H1 (cell line): ENCODE measurements at regions not wholly inside any gene's neighbourhood (a gene's known extent, or its start where the extent isn't known, plus 50 kb on each side); places are given as distances from the start of the nearest gene placed in this dataset.

Experiments used
- CTCF ChIA-PET: fragments of 300-600 bp; sonication (Branson Sonifier 250); formaldehyde crosslinking; loops from one replicate; lab custom pipeline; 2021; ENCODE audit not compliant: partially characterized antibody; lab: Charles Lee
- POLR2A ChIA-PET: fragments of 300-600 bp; sonication (Branson Sonifier 250); formaldehyde crosslinking; loops from one replicate; lab custom pipeline; 2021; ENCODE audit warnings: inconsistent platforms; ENCODE audit not compliant: partially characterized antibody; lab: Charles Lee
- DNase-seq, 2 experiments: peaks; one replicate each; pipeline versions ENCODE4 v3.0.0 to v3.0.0-alpha.2; 2010 to 2022; ENCODE audit warnings: low spot score in 2 of 2, low read depth in 1 of 2, mixed read lengths in 1 of 2
- FAIRE-seq: peaks from 2 replicates; lab custom pipeline; 2011; peaks lifted over from hg19 to GRCh38; lab: Jason Lieb, UNC
- H2AFZ ChIP-seq: 2 replicates; pipeline ENCODE4 v1.8.1; 2012; ENCODE audit warnings: low read length, inconsistent platforms
- H2AK5ac ChIP-seq: 2 replicates; pipeline ENCODE4 v1.6.1; 2013; ENCODE audit warnings: low read depth, low read length
- H2BK120ac ChIP-seq: replicated peaks from 2 replicates; pipeline ENCODE3; 2013; ENCODE audit warnings: low read depth, low read length, inconsistent platforms
- H2BK12ac ChIP-seq: 2 replicates; pipeline ENCODE4 v1.6.1; 2013; ENCODE audit warnings: low read depth, low read length
- H2BK15ac ChIP-seq: 2 replicates; pipeline ENCODE4 v1.6.1; 2013; ENCODE audit warnings: low read length
- H2BK20ac ChIP-seq: 2 replicates; pipeline ENCODE4 v1.6.1; 2013; ENCODE audit warnings: low read length
- H2BK5ac ChIP-seq: 2 replicates; pipeline ENCODE4 v1.6.1; 2013; ENCODE audit warnings: low read depth, low read length
- H3K14ac ChIP-seq: 2 replicates; pipeline ENCODE4 v1.6.1; 2013; ENCODE audit warnings: inconsistent platforms; ENCODE audit not compliant: insufficient read length
- H3K18ac ChIP-seq: 2 replicates; pipeline ENCODE4 v1.6.1; 2013; ENCODE audit warnings: low read length; ENCODE audit errors: extremely low read depth
- H3K23ac ChIP-seq: 2 replicates; pipeline ENCODE4 v1.6.1; 2013; ENCODE audit warnings: inconsistent platforms; ENCODE audit not compliant: insufficient read length
- H3K23me2 ChIP-seq: 2 replicates; pipeline ENCODE4 v1.6.1; 2013; ENCODE audit warnings: low read depth, low read length
- H3K27ac ChIP-seq: 2 replicates; pipeline ENCODE4 v1.6.1; 2011; ENCODE audit warnings: low read depth, low read length, inconsistent platforms
- H3K27me3 ChIP-seq, 4 experiments: replicated peaks in 1 of 4; 1 replicate in 1 of 4; 2 replicates in 3 of 4; pipeline versions ENCODE4 v1.6.1 to v1.8.1; 2011 to 2013; ENCODE audit warnings: low read length in 3 of 4, mild to moderate bottlenecking in 3 of 4, inconsistent platforms in 2 of 4, mixed read lengths in 2 of 4, moderate library complexity in 1 of 4; ENCODE audit not compliant: control insufficient read depth in 3 of 4, insufficient read depth in 3 of 4; ENCODE audit errors: extremely low read depth in 1 of 4
- H3K36me3 ChIP-seq, 4 experiments: 2 replicates each; pipeline versions ENCODE4 v1.6.1 to v1.8.1; 2011 to 2013; ENCODE audit warnings: mild to moderate bottlenecking in 4 of 4, low read length in 3 of 4, moderate library complexity in 2 of 4, control low read depth in 1 of 4, inconsistent platforms in 1 of 4; ENCODE audit not compliant: insufficient read depth in 4 of 4, control insufficient read depth in 2 of 4
- H3K4ac ChIP-seq: replicated peaks from 2 replicates; pipeline ENCODE3; 2013; ENCODE audit warnings: low read length, low read depth, mixed read lengths, inconsistent platforms; ENCODE audit not compliant: insufficient read length
- H3K4me1 ChIP-seq, 4 experiments: replicated peaks in 1 of 4; 1 replicate in 1 of 4; 2 replicates in 3 of 4; pipeline versions ENCODE4 v1.6.1 to v1.8.1; 2011 to 2013; ENCODE audit warnings: low read length in 3 of 4, inconsistent platforms in 2 of 4, mixed read lengths in 1 of 4; ENCODE audit not compliant: insufficient read depth in 4 of 4, control insufficient read depth in 3 of 4
- H3K4me2 ChIP-seq, 2 experiments: 2 replicates each; pipeline versions ENCODE4 v1.6.1 to v1.8.1; 2011 to 2013; ENCODE audit warnings: low read depth in 2 of 2, low read length in 2 of 2, control low read depth in 1 of 2, inconsistent platforms in 1 of 2, mild to moderate bottlenecking in 1 of 2; ENCODE audit not compliant: insufficient read depth in 1 of 2
- H3K4me3 ChIP-seq, 4 experiments: fragments of 200-600, 300-600 bp in 1 of 4; sonication (generic), shearing (Covaris generic), sonication (Bioruptor Twin) in 1 of 4; 2 replicates each; pipeline versions ENCODE4 v1.5.1 to v1.8.1; 2011 to 2016; ENCODE audit warnings: low read length in 4 of 4, low read depth in 3 of 4, control low read depth in 2 of 4, inconsistent platforms in 2 of 4, mild to moderate bottlenecking in 2 of 4, mixed read lengths in 1 of 4, moderate library complexity in 1 of 4; ENCODE audit not compliant: insufficient read depth in 2 of 4; ENCODE audit errors: extremely low read depth in 1 of 4
- H3K56ac ChIP-seq: replicated peaks from 2 replicates; pipeline ENCODE3; 2013; ENCODE audit warnings: low read depth, mild to moderate bottlenecking, mixed read lengths, low read length, inconsistent platforms; ENCODE audit not compliant: insufficient read length
- H3K79me1 ChIP-seq: 2 replicates; pipeline ENCODE4 v1.6.1; 2013; ENCODE audit warnings: low read depth, low read length, control low read depth
- H3K79me2 ChIP-seq, 2 experiments: 2 replicates each; pipeline versions ENCODE4 v1.6.1 to v1.8.1; 2012 to 2013; ENCODE audit warnings: low read length in 2 of 2, mild to moderate bottlenecking in 2 of 2, inconsistent platforms in 1 of 2; ENCODE audit not compliant: insufficient read depth in 2 of 2, control insufficient read depth in 1 of 2
- H3K9ac ChIP-seq, 4 experiments: replicated peaks in 1 of 4; 1 replicate in 1 of 4; 2 replicates in 3 of 4; pipeline versions ENCODE4 v1.6.1 to v1.8.1; 2011 to 2013; ENCODE audit warnings: low read depth in 3 of 4, low read length in 3 of 4, control low read depth in 2 of 4, mild to moderate bottlenecking in 2 of 4, moderate library complexity in 2 of 4, inconsistent platforms in 1 of 4; ENCODE audit errors: extremely low read depth in 1 of 4
- H3K9me3 ChIP-seq, 2 experiments: 2 replicates each; pipeline versions ENCODE4 v1.6.1 to v1.8.1; 2012 to 2013; ENCODE audit warnings: mild to moderate bottlenecking in 2 of 2, moderate library complexity in 2 of 2, control low read depth in 1 of 2, inconsistent platforms in 1 of 2, low read depth in 1 of 2, low read length in 1 of 2, mixed read lengths in 1 of 2; ENCODE audit not compliant: insufficient read depth in 2 of 2
- H4K20me1 ChIP-seq, 2 experiments: replicated peaks in 1 of 2; 2 replicates each; pipeline versions ENCODE3 to v1.8.1; 2011 to 2013; ENCODE audit warnings: inconsistent platforms in 2 of 2, low read length in 2 of 2, mild to moderate bottlenecking in 1 of 2; ENCODE audit not compliant: insufficient read depth in 2 of 2, control insufficient read depth in 1 of 2
- H4K5ac ChIP-seq: 2 replicates; pipeline ENCODE4 v1.6.1; 2013; ENCODE audit warnings: low read length, low read depth, mixed read lengths, inconsistent platforms; ENCODE audit not compliant: insufficient read length
- H4K8ac ChIP-seq: 2 replicates; pipeline ENCODE4 v1.8.0; 2013; ENCODE audit warnings: mild to moderate bottlenecking, moderate library complexity, low read length, inconsistent platforms; ENCODE audit not compliant: insufficient read depth; ENCODE audit errors: extremely low read depth
- H4K91ac ChIP-seq: replicated peaks from 2 replicates; pipeline ENCODE3; 2013; ENCODE audit warnings: low read length, mixed read lengths, inconsistent platforms; ENCODE audit not compliant: insufficient read length
- BACH1 ChIP-seq: IDR thresholded peaks from 2 replicates; pipeline ENCODE4 v1.6.1; 2012; ENCODE audit warnings: low read length, improper control_type of control experiment
- BCL11A ChIP-seq, 2 experiments: IDR thresholded peaks; one replicate each; pipeline ENCODE4 v1.6.1; 2011; ENCODE audit warnings: low read depth in 2 of 2, low read length in 2 of 2, mild to moderate bottlenecking in 2 of 2
- CHD1 ChIP-seq: IDR thresholded peaks from 2 replicates; pipeline ENCODE4 v1.6.1; 2012; ENCODE audit warnings: low read depth, low read length, improper control_type of control experiment
- JUN ChIP-seq: IDR thresholded peaks from 2 replicates; pipeline ENCODE4 v1.6.1; 2011; ENCODE audit warnings: low read depth, mild to moderate bottlenecking, improper control_type of control experiment, low read length
- JUND ChIP-seq: IDR thresholded peaks from 2 replicates; pipeline ENCODE4 v1.6.1; 2011; ENCODE audit warnings: mild to moderate bottlenecking, improper control_type of control experiment, low read length
- KDM1A ChIP-seq: fragments of 200-600, 300-600 bp; sonication (generic); IDR thresholded peaks from 2 replicates; pipeline ENCODE4 v1.7.1; 2016; ENCODE audit warnings: mild to moderate bottlenecking, low read length, borderline replicate concordance
- SAP30 ChIP-seq: fragments of 300-600 bp; sonication (generic); IDR thresholded peaks from 2 replicates; pipeline ENCODE4 v1.7.1; 2012; ENCODE audit warnings: low read length, moderate library complexity, mild to moderate bottlenecking, inconsistent platforms; ENCODE audit not compliant: insufficient read depth, insufficient replicate concordance
- SUZ12 ChIP-seq: fragments of 200-600 bp; sonication (generic); IDR thresholded peaks from 2 replicates; pipeline ENCODE4 v1.6.1; 2012; ENCODE audit warnings: mild to moderate bottlenecking, inconsistent platforms, low read length, moderate library complexity, mixed read lengths
- ZNF274 ChIP-seq: IDR thresholded peaks from 2 replicates; pipeline ENCODE4 v1.7.0; 2012; ENCODE audit warnings: low read length, borderline replicate concordance; ENCODE audit errors: extremely low read depth
- WGBS, 2 experiments: shearing (Covaris generic) in 1 of 2; methylation state at CpG; one replicate each; pipeline versions ENCODE4 v1.1.6 to v1.1.7; 2013 to 2015; ENCODE audit warnings: low lambda C conversion rate in 2 of 2, mixed read lengths in 2 of 2, inconsistent platforms in 1 of 2, low coverage in 1 of 2, missing lambda C conversion rate in 1 of 2; ENCODE audit not compliant: insufficient replicate concordance in 2 of 2, insufficient coverage in 1 of 2, insufficient read length in 1 of 2; ENCODE audit errors: extremely low coverage in 1 of 2, missing lambda C conversion rate in 1 of 2; 5-methylcytosine and 5-hydroxymethylcytosine counted together
- TF ChIP-seq, protein P1 (sequence below): IDR thresholded peaks from 2 replicates; pipeline ENCODE4 v1.6.1; 2011; ENCODE audit warnings: low read depth, mild to moderate bottlenecking, low read length; ENCODE audit not compliant: insufficient read depth

DNA sequence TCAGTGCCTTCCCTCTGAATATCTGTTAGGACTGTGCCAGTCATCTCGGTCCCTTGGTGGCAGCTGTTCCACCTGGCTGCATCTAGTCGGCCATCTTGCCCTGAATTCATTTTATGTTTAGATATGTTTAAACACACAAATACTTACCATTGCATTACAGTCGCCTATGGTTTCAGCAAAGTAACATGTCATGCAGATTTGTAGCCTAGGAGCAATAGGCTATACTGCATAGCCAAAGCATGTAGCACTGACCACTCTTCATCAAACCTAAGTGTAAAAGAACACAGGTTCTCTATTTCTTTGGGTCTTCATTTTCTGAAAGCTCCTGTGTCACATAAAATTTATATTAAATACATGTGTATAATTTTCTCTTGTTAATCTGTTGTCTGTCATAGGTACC, 118.9 kb upstream of the THSD7A start (continued):
- no peak for TF ChIP-seq JUND

DNA sequence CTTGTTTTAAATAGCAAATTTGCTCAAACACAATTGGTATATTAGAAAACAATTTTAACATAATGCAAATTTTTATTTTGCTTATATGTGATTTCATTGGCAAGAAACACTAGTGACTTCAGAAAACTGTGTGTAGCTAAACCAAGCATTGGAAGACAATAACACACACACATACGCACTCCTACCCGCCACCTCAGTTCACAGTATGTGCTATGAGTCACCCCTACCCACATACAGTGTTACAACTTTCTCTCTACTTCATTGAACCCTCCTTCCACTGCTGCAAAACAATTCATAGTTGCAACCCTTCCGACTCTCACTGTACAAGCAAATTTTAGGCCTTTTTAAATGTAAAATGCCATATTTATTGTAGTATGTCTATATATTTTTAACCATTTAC, 119.9 kb upstream of the THSD7A start:
- Histone ChIP-seq H3K79me2 (no peaks in the 10 kb centered on the region), H4K5ac (no peak overlapping the region), H3K9ac (no peak overlapping the region), H2BK12ac (no peak overlapping the region; the same call in 1 of the 2 replicates), H3K4me2 (no peak overlapping the region), H3K36me3 (no peaks in the 10 kb centered on the region), H3K4me1 (no peaks in the 10 kb centered on the region), H3K18ac (no peak overlapping the region), H3K27me3 (no peaks in the 10 kb centered on the region), H3K4ac (no peak overlapping the region), H3K23ac (no peak overlapping the region), H3K14ac (no peak overlapping the region), H2BK5ac (no peak overlapping the region), H3K23me2 (no peaks in the 10 kb centered on the region), H2AK5ac (no peak overlapping the region), H3K79me1 (no peaks in the 10 kb centered on the region), H2BK120ac (no peak overlapping the region), H3K4me3 (no peak overlapping the region), H4K91ac (no peak overlapping the region), H4K8ac (no peak overlapping the region), H3K27ac (no peak overlapping the region), H3K9me3 (0 out of 4 replicates have a peak, but pooled peaks cover 0 to 6% of the 10 kb centered on the region in 2 experiments), H2AFZ (no peak overlapping the region), H2BK15ac (no peak overlapping the region)
- CTCF ChIA-PET = no interaction called here
- 77% methylated on average over 3 of the region's 3 CpGs; no CpG with 5 or more reads in 1 of the 2 experiments for WGBS, 2 experiments
- POLR2A ChIA-PET = no interaction called here
- TF ChIP-seq JUN (no peak), JUND (no peak), ZNF274 (no peak), CHD1 (no peak), BACH1 (no peak), SUZ12 (no peak), KDM1A (no peak), SAP30 (no peak), BCL11A (IDR thresholded peaks at IDR 0.05; ENCODE audit: low read depth in 2 of 2, low read length in 2 of 2) (no peak)
- TF ChIP-seq, protein P1, sequence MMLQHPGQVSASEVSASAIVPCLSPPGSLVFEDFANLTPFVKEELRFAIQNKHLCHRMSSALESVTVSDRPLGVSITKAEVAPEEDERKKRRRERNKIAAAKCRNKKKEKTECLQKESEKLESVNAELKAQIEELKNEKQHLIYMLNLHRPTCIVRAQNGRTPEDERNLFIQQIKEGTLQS = no peak
- TF ChIP-seq, all 59 proteins: peak for 0
- no peak overlapping the region for H2BK20ac ChIP-seq
- no peak for DNase-seq
- H4K20me1 ChIP-seq = no peaks in the 10 kb centered on the region
- FAIRE-seq = no peak
- no peak overlapping the region for H3K56ac ChIP-seq
